SK-N-SH treated with all-trans-retinoic acid at 6 μM for 48 hours (cell line): ENCODE measurements at regions not wholly inside any gene's neighbourhood (a gene's known extent, or its start where the extent isn't known, plus 50 kb on each side); places are given as distances from the start of the nearest gene placed in this dataset.

Experiments used
- ATAC-seq: fragments of 200-7000 bp; cut with Tn5 transposase; 3 replicates; pipeline ENCODE4 v1.9.1; 2020; ENCODE audit warnings: mild to moderate bottlenecking, moderate library complexity
- ARNTL ChIP-seq: fragments of 450-650 bp; formaldehyde crosslinking; IDR thresholded peaks from 2 replicates; pipeline ENCODE4 v1.5.0; 2020; ENCODE audit warnings: low read depth, mild to moderate bottlenecking, moderate library complexity, borderline replicate concordance
- BACH2 ChIP-seq: fragments of 250-450 bp; sonication (Bioruptor Pico); IDR thresholded peaks from 2 replicates; pipeline ENCODE4 v1.9.0; 2021; ENCODE audit warnings: mild to moderate bottlenecking, borderline replicate concordance
- CSDC2 ChIP-seq: fragments of 250-450 bp; sonication (Bioruptor Pico); IDR thresholded peaks from 2 replicates; pipeline ENCODE4 v1.5.0; 2020; ENCODE audit warnings: mild to moderate bottlenecking, moderate library complexity
- ESRRG ChIP-seq: fragments of 250-450 bp; sonication (Bioruptor Pico); IDR thresholded peaks from 2 replicates; pipeline ENCODE4 v1.6.1; 2021; ENCODE audit warnings: mild to moderate bottlenecking
- GLIS3 ChIP-seq: fragments of 250-450 bp; sonication (Bioruptor Pico); IDR thresholded peaks from 2 replicates; pipeline ENCODE4 v1.5.0; 2020; ENCODE audit warnings: mild to moderate bottlenecking, moderate library complexity
- ISL1 ChIP-seq: fragments of 250-450 bp; sonication (Bioruptor Pico); IDR thresholded peaks from 2 replicates; pipeline ENCODE4 v2.1.2; 2022; ENCODE audit warnings: mild to moderate bottlenecking, moderate library complexity
- OSR1 ChIP-seq: fragments of 250-450 bp; sonication (Bioruptor Pico); IDR thresholded peaks from 2 replicates; pipeline ENCODE4 v1.8.0; 2022; ENCODE audit warnings: moderate library complexity, mild to moderate bottlenecking, inconsistent platforms
- PPARA ChIP-seq: fragments of 250-450 bp; sonication (Bioruptor Pico); IDR thresholded peaks from 2 replicates; pipeline ENCODE4 v1.5.0; 2020; ENCODE audit warnings: mild to moderate bottlenecking, borderline replicate concordance
- RARB ChIP-seq: fragments of 250-450 bp; sonication (Bioruptor Pico); IDR thresholded peaks from 2 replicates; pipeline ENCODE4 v1.8.0; 2021; ENCODE audit warnings: mild to moderate bottlenecking, moderate library complexity
- SNAI2 ChIP-seq: fragments of 250-450 bp; sonication (Bioruptor Pico); IDR thresholded peaks from 2 replicates; pipeline ENCODE4 v1.5.0; 2020; ENCODE audit warnings: mild to moderate bottlenecking, moderate library complexity
- TOX ChIP-seq: fragments of 250-450 bp; sonication (Bioruptor Pico); IDR thresholded peaks from 2 replicates; pipeline ENCODE4 v1.8.0; 2021; ENCODE audit warnings: mild to moderate bottlenecking, moderate library complexity, borderline replicate concordance
- ZC3H10 ChIP-seq: fragments of 250-450 bp; sonication (Bioruptor Pico); IDR thresholded peaks from 2 replicates; pipeline ENCODE4 v1.5.1; 2021; ENCODE audit warnings: mild to moderate bottlenecking, moderate library complexity
- ZFP3 ChIP-seq: fragments of 250-450 bp; sonication (Bioruptor Pico); IDR thresholded peaks from 2 replicates; pipeline ENCODE4 v1.5.0; 2020; ENCODE audit warnings: mild to moderate bottlenecking, moderate library complexity
- ZFP30 ChIP-seq: fragments of 450-650 bp; formaldehyde crosslinking; IDR thresholded peaks from 2 replicates; pipeline ENCODE4 v1.5.0; 2022; ENCODE audit warnings: mild to moderate bottlenecking, moderate library complexity
- ZNF565 ChIP-seq: fragments of 450-650 bp; formaldehyde crosslinking; conservative IDR thresholded peaks from 2 replicates; pipeline ENCODE4 v1.5.0; 2020; ENCODE audit warnings: low read depth, mild to moderate bottlenecking, moderate library complexity
- ZNF70 ChIP-seq: fragments of 450-650 bp; formaldehyde crosslinking; IDR thresholded peaks from 2 replicates; pipeline ENCODE4 v1.5.0; 2020; ENCODE audit warnings: mild to moderate bottlenecking, moderate library complexity
- ZNF8 ChIP-seq: fragments of 450-650 bp; formaldehyde crosslinking; IDR thresholded peaks from 2 replicates; pipeline ENCODE4 v1.5.0; 2020; ENCODE audit warnings: mild to moderate bottlenecking, moderate library complexity
- TF ChIP-seq, protein P1 (sequence below): fragments of 250-450 bp; sonication (Bioruptor Pico); IDR thresholded peaks from 2 replicates; pipeline ENCODE4 v1.5.0; 2020; ENCODE audit warnings: mild to moderate bottlenecking, moderate library complexity
- TF ChIP-seq, protein P2 (sequence below): fragments of 250-450 bp; sonication (Bioruptor Pico); IDR thresholded peaks from 2 replicates; pipeline ENCODE4 v1.5.1; 2021; ENCODE audit warnings: mild to moderate bottlenecking, moderate library complexity
- TF ChIP-seq, protein P3 (sequence below): fragments of 250-450 bp; sonication (Bioruptor Pico); IDR thresholded peaks from 2 replicates; pipeline ENCODE4 v1.8.0; 2020; ENCODE audit warnings: mild to moderate bottlenecking, moderate library complexity, borderline replicate concordance
- TF ChIP-seq, protein P4 (sequence below): fragments of 250-450 bp; sonication (Bioruptor Pico); IDR thresholded peaks from 2 replicates; pipeline ENCODE4 v1.5.1; 2020; ENCODE audit warnings: low read depth, mild to moderate bottlenecking, moderate library complexity
- TF ChIP-seq, protein P5 (sequence below): fragments of 250-450 bp; sonication (Bioruptor Pico); IDR thresholded peaks from 2 replicates; pipeline ENCODE4 v1.8.0; 2021; ENCODE audit warnings: low read depth, mild to moderate bottlenecking, moderate library complexity, borderline replicate concordance

DNA sequence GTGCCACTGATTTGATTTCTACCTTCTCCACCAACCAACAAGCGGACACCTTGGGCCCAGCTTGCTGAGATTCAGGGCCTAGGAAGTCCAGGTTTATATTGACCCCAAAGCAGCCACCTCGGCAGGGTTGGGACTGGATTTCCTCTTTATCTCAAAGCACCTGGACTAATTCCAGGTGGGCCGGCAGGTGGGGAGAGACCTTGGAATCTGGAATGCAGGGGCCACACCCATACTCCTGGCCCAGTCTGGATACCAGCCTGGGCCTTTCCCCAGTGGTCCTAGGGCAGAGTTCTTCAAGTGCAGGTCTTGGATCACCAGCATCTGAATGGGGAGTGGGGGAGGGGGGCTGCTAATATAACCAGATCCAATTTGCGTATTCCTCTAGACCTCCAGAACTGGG is 93.1 kb downstream of the PCDH1 start:
- no peak for ATAC-seq
- TF ChIP-seq ESRRG (CRISPR knock-in tag) (no peak), TOX (CRISPR knock-in tag) (no peak), SNAI2 (CRISPR knock-in tag) (no peak), OSR1 (CRISPR knock-in tag) (no peak), GLIS3 (CRISPR knock-in tag) (no peak), PPARA (CRISPR knock-in tag) (no peak), CSDC2 (CRISPR knock-in tag) (no peak), BACH2 (CRISPR knock-in tag) (no peak), ZNF70 (no peak), ZNF8 (CRISPR knock-in tag) (no peak), RARB (CRISPR knock-in tag) (no peak), ZC3H10 (CRISPR knock-in tag) (no peak), ZNF565 (CRISPR knock-in tag) (no peak), ISL1 (CRISPR knock-in tag) (no peak)
- TF ChIP-seq, protein P1, sequence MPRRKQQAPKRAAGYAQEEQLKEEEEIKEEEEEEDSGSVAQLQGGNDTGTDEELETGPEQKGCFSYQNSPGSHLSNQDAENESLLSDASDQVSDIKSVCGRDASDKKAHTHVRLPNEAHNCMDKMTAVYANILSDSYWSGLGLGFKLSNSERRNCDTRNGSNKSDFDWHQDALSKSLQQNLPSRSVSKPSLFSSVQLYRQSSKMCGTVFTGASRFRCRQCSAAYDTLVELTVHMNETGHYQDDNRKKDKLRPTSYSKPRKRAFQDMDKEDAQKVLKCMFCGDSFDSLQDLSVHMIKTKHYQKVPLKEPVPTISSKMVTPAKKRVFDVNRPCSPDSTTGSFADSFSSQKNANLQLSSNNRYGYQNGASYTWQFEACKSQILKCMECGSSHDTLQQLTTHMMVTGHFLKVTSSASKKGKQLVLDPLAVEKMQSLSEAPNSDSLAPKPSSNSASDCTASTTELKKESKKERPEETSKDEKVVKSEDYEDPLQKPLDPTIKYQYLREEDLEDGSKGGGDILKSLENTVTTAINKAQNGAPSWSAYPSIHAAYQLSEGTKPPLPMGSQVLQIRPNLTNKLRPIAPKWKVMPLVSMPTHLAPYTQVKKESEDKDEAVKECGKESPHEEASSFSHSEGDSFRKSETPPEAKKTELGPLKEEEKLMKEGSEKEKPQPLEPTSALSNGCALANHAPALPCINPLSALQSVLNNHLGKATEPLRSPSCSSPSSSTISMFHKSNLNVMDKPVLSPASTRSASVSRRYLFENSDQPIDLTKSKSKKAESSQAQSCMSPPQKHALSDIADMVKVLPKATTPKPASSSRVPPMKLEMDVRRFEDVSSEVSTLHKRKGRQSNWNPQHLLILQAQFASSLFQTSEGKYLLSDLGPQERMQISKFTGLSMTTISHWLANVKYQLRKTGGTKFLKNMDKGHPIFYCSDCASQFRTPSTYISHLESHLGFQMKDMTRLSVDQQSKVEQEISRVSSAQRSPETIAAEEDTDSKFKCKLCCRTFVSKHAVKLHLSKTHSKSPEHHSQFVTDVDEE (CRISPR knock-in tag), result no peak
- TF ChIP-seq, protein P2, sequence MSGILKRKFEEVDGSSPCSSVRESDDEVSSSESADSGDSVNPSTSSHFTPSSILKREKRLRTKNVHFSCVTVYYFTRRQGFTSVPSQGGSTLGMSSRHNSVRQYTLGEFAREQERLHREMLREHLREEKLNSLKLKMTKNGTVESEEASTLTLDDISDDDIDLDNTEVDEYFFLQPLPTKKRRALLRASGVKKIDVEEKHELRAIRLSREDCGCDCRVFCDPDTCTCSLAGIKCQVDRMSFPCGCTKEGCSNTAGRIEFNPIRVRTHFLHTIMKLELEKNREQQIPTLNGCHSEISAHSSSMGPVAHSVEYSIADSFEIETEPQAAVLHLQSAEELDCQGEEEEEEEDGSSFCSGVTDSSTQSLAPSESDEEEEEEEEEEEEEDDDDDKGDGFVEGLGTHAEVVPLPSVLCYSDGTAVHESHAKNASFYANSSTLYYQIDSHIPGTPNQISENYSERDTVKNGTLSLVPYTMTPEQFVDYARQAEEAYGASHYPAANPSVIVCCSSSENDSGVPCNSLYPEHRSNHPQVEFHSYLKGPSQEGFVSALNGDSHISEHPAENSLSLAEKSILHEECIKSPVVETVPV, result no peak
- TF ChIP-seq, protein P3, sequence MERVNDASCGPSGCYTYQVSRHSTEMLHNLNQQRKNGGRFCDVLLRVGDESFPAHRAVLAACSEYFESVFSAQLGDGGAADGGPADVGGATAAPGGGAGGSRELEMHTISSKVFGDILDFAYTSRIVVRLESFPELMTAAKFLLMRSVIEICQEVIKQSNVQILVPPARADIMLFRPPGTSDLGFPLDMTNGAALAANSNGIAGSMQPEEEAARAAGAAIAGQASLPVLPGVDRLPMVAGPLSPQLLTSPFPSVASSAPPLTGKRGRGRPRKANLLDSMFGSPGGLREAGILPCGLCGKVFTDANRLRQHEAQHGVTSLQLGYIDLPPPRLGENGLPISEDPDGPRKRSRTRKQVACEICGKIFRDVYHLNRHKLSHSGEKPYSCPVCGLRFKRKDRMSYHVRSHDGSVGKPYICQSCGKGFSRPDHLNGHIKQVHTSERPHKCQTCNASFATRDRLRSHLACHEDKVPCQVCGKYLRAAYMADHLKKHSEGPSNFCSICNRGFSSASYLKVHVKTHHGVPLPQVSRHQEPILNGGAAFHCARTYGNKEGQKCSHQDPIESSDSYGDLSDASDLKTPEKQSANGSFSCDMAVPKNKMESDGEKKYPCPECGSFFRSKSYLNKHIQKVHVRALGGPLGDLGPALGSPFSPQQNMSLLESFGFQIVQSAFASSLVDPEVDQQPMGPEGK (CRISPR knock-in tag), result no peak
- TF ChIP-seq, protein P4, sequence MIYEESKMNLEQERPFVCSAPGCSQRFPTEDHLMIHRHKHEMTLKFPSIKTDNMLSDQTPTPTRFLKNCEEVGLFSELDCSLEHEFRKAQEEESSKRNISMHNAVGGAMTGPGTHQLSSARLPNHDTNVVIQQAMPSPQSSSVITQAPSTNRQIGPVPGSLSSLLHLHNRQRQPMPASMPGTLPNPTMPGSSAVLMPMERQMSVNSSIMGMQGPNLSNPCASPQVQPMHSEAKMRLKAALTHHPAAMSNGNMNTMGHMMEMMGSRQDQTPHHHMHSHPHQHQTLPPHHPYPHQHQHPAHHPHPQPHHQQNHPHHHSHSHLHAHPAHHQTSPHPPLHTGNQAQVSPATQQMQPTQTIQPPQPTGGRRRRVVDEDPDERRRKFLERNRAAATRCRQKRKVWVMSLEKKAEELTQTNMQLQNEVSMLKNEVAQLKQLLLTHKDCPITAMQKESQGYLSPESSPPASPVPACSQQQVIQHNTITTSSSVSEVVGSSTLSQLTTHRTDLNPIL, result no peak
- TF ChIP-seq, protein P5, sequence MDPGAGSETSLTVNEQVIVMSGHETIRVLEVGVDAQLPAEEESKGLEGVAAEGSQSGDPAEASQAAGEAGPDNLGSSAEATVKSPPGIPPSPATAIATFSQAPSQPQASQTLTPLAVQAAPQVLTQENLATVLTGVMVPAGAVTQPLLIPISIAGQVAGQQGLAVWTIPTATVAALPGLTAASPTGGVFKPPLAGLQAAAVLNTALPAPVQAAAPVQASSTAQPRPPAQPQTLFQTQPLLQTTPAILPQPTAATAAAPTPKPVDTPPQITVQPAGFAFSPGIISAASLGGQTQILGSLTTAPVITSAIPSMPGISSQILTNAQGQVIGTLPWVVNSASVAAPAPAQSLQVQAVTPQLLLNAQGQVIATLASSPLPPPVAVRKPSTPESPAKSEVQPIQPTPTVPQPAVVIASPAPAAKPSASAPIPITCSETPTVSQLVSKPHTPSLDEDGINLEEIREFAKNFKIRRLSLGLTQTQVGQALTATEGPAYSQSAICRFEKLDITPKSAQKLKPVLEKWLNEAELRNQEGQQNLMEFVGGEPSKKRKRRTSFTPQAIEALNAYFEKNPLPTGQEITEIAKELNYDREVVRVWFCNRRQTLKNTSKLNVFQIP (CRISPR knock-in tag), result no peak

DNA sequence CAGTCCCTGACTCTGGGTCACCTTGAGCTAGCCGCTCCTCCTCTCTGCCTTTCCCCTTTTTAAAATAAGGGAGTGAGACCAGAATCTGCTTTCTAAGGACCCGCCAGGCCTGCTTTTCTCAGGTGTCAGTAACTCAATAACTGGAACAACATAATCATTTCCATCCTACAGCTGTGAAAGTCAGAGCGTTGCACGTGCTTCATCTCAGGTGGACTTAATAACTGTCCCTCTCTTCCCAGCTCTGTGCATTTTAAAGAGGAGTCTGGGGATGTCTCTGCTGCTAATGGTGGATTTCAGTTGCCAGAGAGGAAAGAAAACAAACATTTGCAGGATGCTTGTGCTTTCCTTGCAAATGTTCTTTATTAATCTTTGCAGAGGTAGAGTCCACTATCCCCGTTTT is 93.7 kb downstream of the PCDH1 start:
- TF ChIP-seq PPARA (CRISPR knock-in tag) (no peak), ISL1 (CRISPR knock-in tag) (no peak), ZFP30 (no peak)
- TF ChIP-seq, protein P5 (CRISPR knock-in tag), result no peak
- no peak for ATAC-seq

DNA sequence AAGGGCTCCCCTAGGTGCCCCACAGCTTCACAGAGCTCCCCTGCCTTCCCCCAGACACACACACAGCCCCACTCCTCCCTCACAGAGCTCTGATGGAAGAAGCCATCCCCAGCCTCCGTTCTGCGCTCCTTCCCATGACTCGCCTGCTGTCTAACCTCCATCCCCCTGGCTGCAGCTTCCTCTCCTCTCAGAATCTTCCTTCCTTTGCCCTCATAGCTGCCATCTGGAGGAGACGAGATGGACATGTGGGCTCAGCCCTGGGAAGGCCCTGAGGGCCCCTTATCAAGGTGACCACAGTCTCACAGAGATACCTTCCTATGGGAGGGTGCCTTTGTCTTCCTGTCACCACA is 94.3 kb downstream of the PCDH1 start:
- peak; percentile 25; the same call in 2 of the 3 replicates for ATAC-seq
- TF ChIP-seq CSDC2 (CRISPR knock-in tag) (no peak), ZC3H10 (CRISPR knock-in tag) (no peak), ZFP3 (CRISPR knock-in tag) (no peak), BACH2 (CRISPR knock-in tag) (no peak), ISL1 (CRISPR knock-in tag) (no peak), ARNTL (CRISPR knock-in tag) (no peak), TOX (CRISPR knock-in tag) (no peak), PPARA (CRISPR knock-in tag) (no peak), OSR1 (CRISPR knock-in tag) (no peak), GLIS3 (CRISPR knock-in tag) (no peak)
- TF ChIP-seq, protein P2, result no peak
- TF ChIP-seq, protein P4, result no peak
